Osteocyte (in vitro differentiated cells): ENCODE measurements at regions not wholly inside any gene's neighbourhood (a gene's known extent, or its start where the extent isn't known, plus 50 kb on each side); places are given as distances from the start of the nearest gene placed in this dataset.

Experiments
- DNase-seq: peaks from one replicate; pipeline ENCODE4 v3.0.0; 2021; ENCODE audit warnings: mixed read lengths; ENCODE audit not compliant: unreplicated experiment; ENCODE audit errors: extremely low spot score
- H3K27ac Mint-ChIP-seq: one replicate; pipeline ENCODE4 v1.8.0; 2021; ENCODE audit warnings: mild to moderate bottlenecking, mixed read lengths; ENCODE audit not compliant: unreplicated experiment
- H3K27me3 Mint-ChIP-seq: one replicate; pipeline ENCODE4 v1.8.0; 2021; ENCODE audit warnings: mixed read lengths; ENCODE audit not compliant: unreplicated experiment
- H3K36me3 Mint-ChIP-seq: one replicate; pipeline ENCODE4 v1.8.0; 2021; ENCODE audit warnings: mixed read lengths; ENCODE audit not compliant: unreplicated experiment
- H3K4me1 Mint-ChIP-seq: one replicate; pipeline ENCODE4 v1.8.0; 2021; ENCODE audit warnings: mixed read lengths; ENCODE audit not compliant: unreplicated experiment
- H3K4me3 Mint-ChIP-seq: one replicate; pipeline ENCODE4 v1.8.0; 2021; ENCODE audit warnings: mild to moderate bottlenecking, moderate library complexity, mixed read lengths; ENCODE audit not compliant: unreplicated experiment
- H3K9me3 Mint-ChIP-seq: one replicate; pipeline ENCODE4 v1.8.0; 2021; ENCODE audit warnings: mixed read lengths; ENCODE audit not compliant: unreplicated experiment
- CTCF ChIP-seq: fragments of 200-600 bp; sonication (generic); IDR thresholded peaks from 2 replicates; pipeline ENCODE4 v1.5.0; 2021; ENCODE audit warnings: antibody characterized with exemption, mild to moderate bottlenecking, moderate library complexity

GRCh38 chr17:73820686-73821448, 176.6 kb upstream of the SDK2 start:
- Mint-ChIP-seq H3K4me1 (no peaks in the 10 kb centered on the region), H3K27me3 (peaks cover 10% of the 10 kb centered on the region), H3K36me3 (no peaks in the 10 kb centered on the region), H3K4me3 (no peak overlapping the region), H3K27ac (no peak overlapping the region), H3K9me3 (no peaks in the 10 kb centered on the region)
- peak; percentile 10 for TF ChIP-seq CTCF
- DNase-seq = no peak

- Mint-ChIP-seq H3K36me3 (no peaks in the 10 kb centered on the region), H3K27ac (no peak overlapping the region), H3K4me1 (no peaks in the 10 kb centered on the region), H3K27me3 (peaks cover 10% of the 10 kb centered on the region), H3K4me3 (no peak overlapping the region), H3K9me3 (no peaks in the 10 kb centered on the region)
- TF ChIP-seq CTCF = no peak
- no peak for DNase-seq
These were observed 177.4 kb upstream of the SDK2 start for GRCh38 chr17:73821665-73822064.

GRCh38 chr17:73822371-73822770, 178.1 kb upstream of the SDK2 start:
- Mint-ChIP-seq H3K27ac (no peak overlapping the region), H3K9me3 (no peaks in the 10 kb centered on the region), H3K36me3 (no peaks in the 10 kb centered on the region), H3K4me3 (no peak overlapping the region), H3K4me1 (no peaks in the 10 kb centered on the region), H3K27me3 (peaks cover 10% of the 10 kb centered on the region)
- no peak for DNase-seq
- TF ChIP-seq CTCF = no peak

GRCh38 chr17:73823684-73824083, 179.4 kb upstream of the SDK2 start:
- Mint-ChIP-seq H3K9me3 (no peaks in the 10 kb centered on the region), H3K4me1 (no peaks in the 10 kb centered on the region), H3K27ac (no peak overlapping the region), H3K4me3 (no peak overlapping the region), H3K27me3 (peaks cover 10% of the 10 kb centered on the region), H3K36me3 (no peaks in the 10 kb centered on the region)
- DNase-seq = no peak
- TF ChIP-seq CTCF = no peak

GRCh38 chr17:73824321-73824720, 180.1 kb upstream of the SDK2 start:
- no peak overlapping the region for H3K4me3 Mint-ChIP-seq
- DNase-seq = no peak
- no peaks in the 10 kb centered on the region for H3K4me1 Mint-ChIP-seq
- no peak for TF ChIP-seq CTCF
- peaks cover 10% of the 10 kb centered on the region for H3K27me3 Mint-ChIP-seq
- no peaks in the 10 kb centered on the region for H3K9me3 Mint-ChIP-seq
- no peak overlapping the region for H3K27ac Mint-ChIP-seq
- H3K36me3 Mint-ChIP-seq = no peaks in the 10 kb centered on the region
